Fibroblast of lung (primary cell): ENCODE measurements at regions not wholly inside any gene's neighbourhood (a gene's known extent, or its start where the extent isn't known, plus 50 kb on each side); places are given as distances from the start of the nearest gene placed in this dataset.

Source experiments
- DNase-seq, 2 donors: peaks; one replicate each; pipeline versions ENCODE4 v3.0.0 to v3.0.0-alpha.2; 2010; ENCODE audit warnings: low read depth in 2 of 2
- H2AFZ ChIP-seq: 2 replicates; pipeline ENCODE4 v1.5.1; 2012; ENCODE audit warnings: low read length, control low read depth, inconsistent platforms
- H3K27ac ChIP-seq: 2 replicates; pipeline ENCODE4 v1.5.1; 2011; ENCODE audit warnings: low read length, control low read depth; ENCODE audit not compliant: insufficient read depth
- H3K27me3 ChIP-seq: 2 replicates; pipeline ENCODE4 v1.5.1; 2011; ENCODE audit warnings: mild to moderate bottlenecking, low read length; ENCODE audit not compliant: control insufficient read depth, insufficient read depth
- H3K36me3 ChIP-seq: 2 replicates; pipeline ENCODE4 v1.5.1; 2011; ENCODE audit warnings: low read length; ENCODE audit not compliant: control insufficient read depth, insufficient read depth
- H3K4me1 ChIP-seq: 2 replicates; pipeline ENCODE4 v1.5.1; 2011; ENCODE audit warnings: low read length; ENCODE audit not compliant: control insufficient read depth, insufficient read depth; ENCODE audit errors: extremely low read depth
- H3K4me2 ChIP-seq: 2 replicates; pipeline ENCODE4 v1.5.1; 2011; ENCODE audit warnings: low read length, control low read depth; ENCODE audit not compliant: insufficient read depth; ENCODE audit errors: extremely low read depth
- H3K4me3 ChIP-seq, 4 experiments: fragments of 200-600 bp in 1 of 4; sonication (generic) in 1 of 4; replicated peaks in 1 of 4; 2 replicates each; pipeline ENCODE4 v1.5.1; 2011 to 2016; ENCODE audit warnings: low read length in 4 of 4, low read depth in 3 of 4, mild to moderate bottlenecking in 3 of 4, control low read depth in 2 of 4, inconsistent platforms in 1 of 4, mixed read lengths in 1 of 4; ENCODE audit not compliant: insufficient read depth in 1 of 4; ENCODE audit errors: control extremely low read depth in 1 of 4
- H3K79me2 ChIP-seq: 2 replicates; pipeline ENCODE4 v1.5.1; 2012; ENCODE audit warnings: mild to moderate bottlenecking, low read length, inconsistent platforms; ENCODE audit not compliant: control insufficient read depth, insufficient read depth
- H3K9ac ChIP-seq: 2 replicates; pipeline ENCODE4 v1.5.1; 2011; ENCODE audit warnings: mild to moderate bottlenecking, low read length, control low read depth; ENCODE audit not compliant: insufficient read depth
- H3K9me3 ChIP-seq: 2 replicates; pipeline ENCODE4 v1.5.1; 2012; ENCODE audit warnings: low read depth, low read length; ENCODE audit not compliant: control insufficient read depth, insufficient read depth
- H4K20me1 ChIP-seq: 2 replicates; pipeline ENCODE4 v1.5.1; 2011; ENCODE audit warnings: low read length; ENCODE audit not compliant: control insufficient read depth, insufficient read depth; ENCODE audit errors: extremely low read depth
- CTCF ChIP-seq, 2 donors: IDR thresholded peaks in 1 of 2; conservative IDR thresholded peaks in 1 of 2; 1 replicate in 1 of 2; 2 replicates in 1 of 2; pipeline ENCODE4 v1.5.1; 2011 to 2012; ENCODE audit warnings: low read length in 2 of 2, control low read depth in 1 of 2, inconsistent platforms in 1 of 2, low read depth in 1 of 2, mild to moderate bottlenecking in 1 of 2
- EZH2 ChIP-seq: IDR thresholded peaks from 2 replicates; pipeline ENCODE4 v1.5.1; 2012; ENCODE audit warnings: low read length, control low read depth, mild to moderate bottlenecking; ENCODE audit errors: missing control alignments

- Histone ChIP-seq H3K27me3 (no peaks in the 10 kb centered on the region), H2AFZ (no peak overlapping the region), H3K9me3 (no peaks in the 10 kb centered on the region), H3K36me3 (no peaks in the 10 kb centered on the region), H3K27ac (no peak overlapping the region), H3K4me2 (no peak overlapping the region), H4K20me1 (no peaks in the 10 kb centered on the region), H3K9ac (no peak overlapping the region), H3K4me3 (no peak overlapping the region), H3K79me2 (no peaks in the 10 kb centered on the region), H3K4me1 (no peaks in the 10 kb centered on the region)
- no peak for DNase-seq
- TF ChIP-seq CTCF (conservative IDR thresholded peaks at IDR 0.05 in 1 of 2, IDR thresholded peaks at IDR 0.05 in 1 of 2; ENCODE audit: low read depth in 1 of 2, low read length in 2 of 2) (no peak), EZH2 (no peak)
Observed at GRCh38 chr3:132119531-132119930, 84.7 kb upstream of the CPNE4 start.

- no peak overlapping the region for H3K4me2 ChIP-seq
- H2AFZ ChIP-seq: no peak overlapping the region
- H3K36me3 ChIP-seq: no peaks in the 10 kb centered on the region
- H3K9ac ChIP-seq: no peak overlapping the region
- no peak overlapping the region for H3K27ac ChIP-seq
- H3K4me1 ChIP-seq: no peaks in the 10 kb centered on the region
- no peaks in the 10 kb centered on the region for H3K9me3 ChIP-seq
- no peak overlapping the region for H3K4me3 ChIP-seq
- no peaks in the 10 kb centered on the region for H3K27me3 ChIP-seq
- DNase-seq: no peak
- no peaks in the 10 kb centered on the region for H3K79me2 ChIP-seq
- H4K20me1 ChIP-seq: no peaks in the 10 kb centered on the region
- TF ChIP-seq CTCF (conservative IDR thresholded peaks at IDR 0.05 in 1 of 2, IDR thresholded peaks at IDR 0.05 in 1 of 2; ENCODE audit: low read depth in 1 of 2, low read length in 2 of 2): no peak
- TF ChIP-seq EZH2: no peak
Observed at GRCh38 chr3:132124096-132124495, 89.3 kb upstream of the CPNE4 start.

- Histone ChIP-seq H3K9ac (no peak overlapping the region), H3K36me3 (no peaks in the 10 kb centered on the region), H3K79me2 (no peaks in the 10 kb centered on the region), H3K27me3 (no peaks in the 10 kb centered on the region), H3K4me2 (no peak overlapping the region), H3K4me1 (no peaks in the 10 kb centered on the region), H3K4me3 (no peak overlapping the region), H4K20me1 (no peaks in the 10 kb centered on the region), H3K27ac (no peak overlapping the region), H3K9me3 (no peaks in the 10 kb centered on the region), H2AFZ (no peak overlapping the region)
- TF ChIP-seq CTCF (conservative IDR thresholded peaks at IDR 0.05 in 1 of 2, IDR thresholded peaks at IDR 0.05 in 1 of 2; ENCODE audit: low read depth in 1 of 2, low read length in 2 of 2): no peak
- no peak for TF ChIP-seq EZH2
- no peak for DNase-seq
Observed at GRCh38 chr3:132124651-132125284, 90.0 kb upstream of the CPNE4 start.
